Ureter (tissue), 1 donor: ENCODE measurements at regions not wholly inside any gene's neighbourhood (a gene's known extent, or its start where the extent isn't known, plus 50 kb on each side); places are given as distances from the start of the nearest gene placed in this dataset.
A peak's percentile ranks its signal among the peaks of the same experiment; 100 is the strongest.
"Not testable (repeated sequence)": the region's sequence is repeated elsewhere in the genome, so short reads cannot be mapped to it uniquely, and the experiment has no call there.

ENCODE experiments used
- DNase-seq: peaks from one replicate; pipeline ENCODE4 v3.0.0-alpha.2; 2020; ENCODE audit warnings: low spot score
- donor health status: DM: yes; HTN: yes; CAD: no.

DNA sequence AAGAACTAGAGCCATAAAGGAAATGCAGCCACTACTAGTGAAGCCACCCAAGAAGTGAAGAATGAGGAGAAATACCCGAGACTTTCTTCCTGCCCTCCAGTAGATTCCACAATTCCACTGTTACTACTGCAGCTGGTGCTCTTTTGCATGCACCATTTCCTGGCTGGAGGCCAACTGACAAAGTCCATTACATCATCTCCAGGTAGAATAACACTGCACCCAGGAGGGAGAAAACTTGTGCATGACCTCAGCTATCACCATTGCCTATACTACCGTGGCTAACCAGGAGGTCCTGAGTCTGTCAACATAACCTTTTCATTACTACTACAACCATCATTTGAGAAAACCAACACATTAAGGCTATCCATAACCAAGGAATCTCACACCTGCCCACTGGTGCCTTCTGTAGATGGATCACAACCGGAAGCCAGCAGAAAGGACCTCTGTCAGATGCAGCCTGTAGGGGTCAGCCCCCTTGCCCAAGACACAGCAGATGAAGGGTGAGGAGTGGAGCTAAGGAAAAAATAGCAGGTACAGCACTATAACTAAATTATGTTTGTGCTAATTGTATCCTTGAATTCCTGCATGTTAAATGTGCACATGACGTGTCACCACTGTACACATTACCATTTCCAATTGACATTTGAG is 200.8 kb upstream of the C2CD4B start:
- no peak for DNase-seq

DNA sequence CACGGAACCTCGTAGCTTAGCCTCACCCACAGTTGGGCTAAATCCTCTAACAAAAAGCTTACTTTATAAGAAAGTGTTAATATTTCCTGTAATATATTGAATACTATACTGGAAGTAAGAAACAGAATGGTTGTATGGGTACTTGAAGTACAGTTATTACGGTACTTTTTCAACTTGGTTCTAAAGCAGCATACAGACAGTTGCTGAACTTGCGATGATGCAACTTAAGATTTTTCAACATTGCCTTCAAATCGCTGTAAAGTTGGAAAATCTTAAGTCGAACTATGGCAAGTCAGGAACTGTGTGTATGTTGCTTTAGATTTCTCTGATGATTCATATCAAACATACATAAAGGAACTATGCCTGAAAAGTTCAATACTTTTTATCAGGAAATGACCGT is 204.4 kb upstream of the C2CD4B start:
- no peak for DNase-seq

DNA sequence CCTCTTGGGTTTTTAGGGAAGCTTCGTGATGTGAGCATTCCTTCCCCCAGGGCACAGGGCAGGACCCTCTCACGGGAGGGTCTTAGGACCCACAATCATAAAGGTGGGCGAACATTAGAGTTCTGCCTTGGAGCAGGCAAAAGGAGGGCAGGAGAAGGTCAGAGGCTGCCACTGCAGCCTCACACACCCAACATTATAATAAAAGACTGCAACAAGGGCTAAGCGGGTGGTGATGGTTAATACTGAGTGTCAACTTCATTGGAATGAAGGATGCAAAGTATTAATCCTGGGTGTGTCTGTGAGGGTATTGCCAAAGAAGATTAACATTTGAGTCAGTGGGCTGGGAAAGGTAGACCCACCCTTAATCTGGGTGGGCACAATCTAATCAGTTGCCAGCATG is 206.6 kb upstream of the C2CD4B start:
- DNase-seq = not testable (repeated sequence)

- no peak for DNase-seq
Measured at GRCh38 chr15:62377736-62378480, 212.8 kb upstream of the C2CD4B start.

- no peak for DNase-seq
Measured at GRCh38 chr15:62378772-62379498, 213.8 kb upstream of the C2CD4B start.

DNA sequence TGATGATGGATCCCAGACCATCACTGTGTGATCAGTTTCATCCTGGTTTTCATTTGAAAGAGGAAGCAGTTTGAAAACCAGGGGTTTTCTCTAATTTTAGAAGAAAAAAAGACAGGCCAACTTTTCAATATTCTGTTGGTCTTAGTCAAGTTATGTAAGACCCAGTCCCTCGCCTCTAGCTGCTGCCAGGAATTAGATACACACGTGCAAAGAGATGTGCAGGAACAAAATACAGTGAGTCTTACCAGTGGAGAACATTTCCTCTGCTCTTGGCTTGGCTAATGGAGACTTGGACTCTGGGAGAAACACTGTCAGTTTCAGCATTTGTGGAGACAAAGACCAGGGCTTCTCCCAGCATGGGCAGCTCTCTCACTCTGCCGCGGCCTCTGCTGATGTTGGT is 214.9 kb upstream of the C2CD4B start:
- DNase-seq = no peak

DNA sequence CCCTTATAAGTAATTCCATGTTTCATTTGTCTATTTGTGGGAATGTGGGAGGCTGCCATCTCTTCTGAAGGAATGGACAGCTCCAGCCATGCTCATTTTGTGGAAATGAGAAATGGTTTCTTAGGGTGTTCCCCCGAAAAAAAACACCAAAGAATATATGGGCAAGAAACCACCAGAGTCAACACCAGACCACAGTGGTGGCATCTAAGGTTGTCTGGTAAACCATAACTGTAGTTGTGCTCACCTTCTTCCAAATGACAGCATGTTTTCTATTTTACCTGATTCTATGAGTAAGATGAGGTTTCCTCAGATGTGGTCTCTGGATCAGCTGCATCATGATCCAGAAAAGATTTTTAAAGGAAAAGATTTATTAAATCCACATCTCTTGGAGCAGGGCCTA is 217.0 kb upstream of the C2CD4B start:
- DNase-seq = no peak

DNA sequence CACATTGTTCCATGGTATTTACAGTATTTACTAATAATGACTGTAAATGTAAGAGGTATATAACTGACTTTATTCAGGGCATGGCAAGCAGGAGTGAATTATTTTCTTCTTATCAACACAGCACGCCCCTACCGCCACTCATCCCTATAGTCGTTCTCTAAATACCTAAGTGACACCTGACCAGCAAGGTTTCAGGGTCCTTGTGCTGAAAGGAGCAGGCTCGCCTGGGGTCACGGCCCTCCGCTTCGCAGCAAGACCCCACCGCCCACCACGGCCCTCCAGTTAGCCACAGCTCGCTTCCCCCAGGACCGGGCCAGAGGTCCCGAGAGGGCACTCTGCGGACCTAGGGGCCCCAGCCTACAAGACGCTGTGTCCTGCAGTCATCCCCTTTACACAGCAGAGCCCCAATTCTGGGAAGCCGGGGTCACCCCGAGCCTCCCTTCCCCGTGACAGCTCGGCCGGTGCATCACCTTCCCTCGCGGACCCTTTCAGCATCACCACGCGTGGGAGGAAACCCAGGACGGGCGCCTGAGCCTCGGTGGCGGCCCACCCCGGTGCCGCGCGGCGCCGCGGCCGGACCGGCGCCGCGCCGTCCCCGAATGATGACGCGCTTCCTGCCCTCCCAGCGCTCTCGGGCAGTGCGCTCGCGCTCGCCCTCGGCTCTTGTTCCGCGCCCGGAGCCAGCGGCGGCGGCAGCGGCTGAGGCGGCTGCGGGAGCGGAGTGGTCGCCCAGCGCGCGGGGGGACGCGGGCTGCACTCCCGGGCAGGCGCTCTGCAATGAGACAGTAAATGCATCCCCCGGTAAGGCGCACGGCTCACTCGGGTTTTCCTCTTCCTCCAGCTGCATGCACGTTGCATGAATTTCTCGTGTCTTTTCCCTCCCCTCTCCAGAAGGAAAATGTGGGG is 225.1 kb upstream of the C2CD4B start, which contains the start of gene TLN2:
TLN2 (plus strand) TSS at position 666 of the 906 bp plus-strand sequence.
- DNase-seq = peak; percentile 62

GRCh38 chr15:62390791-62391640 is 225.9 kb upstream of the C2CD4B start:
- DNase-seq = peak; percentile 46

DNA sequence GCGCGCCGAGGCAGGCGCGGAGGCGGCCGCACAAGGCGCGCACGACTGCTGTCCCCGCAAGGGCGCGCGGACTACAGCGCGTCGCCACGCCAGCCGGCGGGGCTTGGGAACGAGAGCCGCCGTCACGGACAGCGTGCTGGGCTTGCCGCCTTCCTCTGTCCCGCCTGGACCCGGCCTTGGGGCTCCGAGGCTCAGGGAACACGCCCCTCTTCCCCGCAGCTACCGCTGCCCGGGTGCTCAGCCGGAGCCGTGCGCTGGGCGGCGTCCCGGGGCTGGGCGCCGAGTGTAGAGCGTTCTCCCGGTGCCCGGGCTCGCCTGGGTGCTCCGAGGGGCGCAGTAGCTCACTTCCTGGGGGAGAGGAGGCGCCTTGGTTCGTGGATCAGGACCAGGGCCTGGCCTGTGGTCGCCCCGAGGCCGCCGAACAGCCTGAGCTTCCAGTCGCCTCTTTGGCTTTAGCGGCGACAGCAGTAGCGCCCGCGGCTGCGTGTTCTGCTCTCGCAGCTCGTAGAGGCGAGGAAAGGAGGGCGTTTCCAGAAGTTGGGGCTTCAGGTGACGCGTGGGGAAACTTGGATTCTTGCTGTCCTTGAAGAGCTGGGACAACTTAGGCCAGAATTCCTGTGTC is 226.7 kb upstream of the C2CD4B start:
- peak; percentile 56 for DNase-seq

DNA sequence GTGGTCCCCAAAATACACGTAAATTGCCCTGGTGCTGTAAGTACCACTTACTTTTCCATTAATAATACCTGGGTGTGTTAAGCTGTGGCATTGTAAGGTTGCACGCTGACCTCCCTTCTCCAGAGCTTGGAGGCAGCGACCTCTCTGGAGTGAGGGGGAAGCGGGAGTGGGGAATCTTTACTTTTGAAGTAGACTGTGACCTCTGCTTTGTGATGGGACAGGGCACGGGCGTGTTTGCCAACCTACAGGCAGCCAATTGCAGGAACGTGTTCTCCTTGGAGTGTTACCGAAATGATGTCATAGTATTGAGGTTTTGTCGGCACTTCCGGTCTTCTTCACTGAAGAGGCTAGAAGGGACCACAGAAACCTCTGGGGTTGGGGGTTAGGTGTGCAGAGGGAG is 227.3 kb upstream of the C2CD4B start:
- no peak for DNase-seq

GRCh38 chr15:62393196-62393595 is 228.1 kb upstream of the C2CD4B start:
- no peak for DNase-seq

DNA sequence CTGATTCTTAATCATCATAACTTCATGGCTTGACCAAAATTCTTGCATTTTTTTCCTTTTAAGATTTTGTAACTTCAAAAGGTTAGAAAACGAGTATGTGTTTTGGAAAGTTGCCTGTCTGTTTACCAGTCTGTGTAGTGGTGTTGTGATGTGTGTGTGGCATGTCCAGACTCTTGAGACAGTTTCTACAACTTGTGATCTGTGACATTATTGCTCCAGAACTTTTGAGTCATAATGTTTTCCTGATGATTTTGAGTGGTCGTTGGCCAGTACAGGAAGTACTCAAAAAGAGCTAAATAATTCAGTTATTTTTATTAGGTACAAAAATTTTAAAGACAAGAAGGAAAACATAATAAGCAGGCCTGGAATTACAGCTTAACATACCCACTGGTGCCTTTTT is 229.0 kb upstream of the C2CD4B start:
- no peak for DNase-seq

DNA sequence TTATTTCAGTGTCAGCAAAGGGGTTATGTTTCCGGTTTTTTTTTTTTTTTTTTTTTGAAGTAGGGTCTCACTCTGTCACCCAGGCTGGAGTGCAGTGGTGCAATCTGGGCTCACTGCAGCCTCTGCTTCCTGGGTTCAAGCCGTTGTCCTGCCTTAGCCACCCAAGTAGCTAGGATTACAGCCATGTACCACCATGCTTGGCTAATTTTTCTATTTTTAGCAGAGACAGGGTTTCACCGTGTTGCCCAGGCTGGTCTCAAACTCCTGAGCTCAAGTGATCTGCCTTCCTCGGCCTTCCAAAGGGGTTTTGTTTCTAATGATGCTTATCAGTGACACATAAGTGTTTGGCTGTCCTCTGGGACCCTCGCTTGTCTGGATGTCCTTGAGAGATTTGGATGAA is 235.7 kb upstream of the C2CD4B start:
- DNase-seq = no peak

DNA sequence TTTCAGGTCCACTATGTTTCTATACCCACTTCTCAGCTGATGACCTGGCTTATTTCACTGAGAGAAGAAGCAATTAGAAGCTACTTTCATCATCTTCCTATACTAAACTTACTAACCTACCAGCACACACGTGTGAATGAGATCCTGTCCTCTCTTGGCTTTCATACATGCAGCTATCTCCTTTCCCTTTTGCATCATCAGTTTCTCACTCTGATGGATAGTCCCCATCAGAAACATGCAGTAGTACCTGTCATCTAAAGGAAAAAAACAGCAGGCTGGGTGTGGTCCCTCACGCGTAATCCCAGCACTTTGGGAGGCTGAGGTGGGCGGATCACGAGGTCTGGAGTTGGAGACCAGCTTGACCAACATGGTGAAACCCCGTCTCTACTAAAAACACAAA is 237.6 kb upstream of the C2CD4B start:
- no peak for DNase-seq

GRCh38 chr15:62403164-62403809 is 238.2 kb upstream of the C2CD4B start:
- DNase-seq = no peak

DNA sequence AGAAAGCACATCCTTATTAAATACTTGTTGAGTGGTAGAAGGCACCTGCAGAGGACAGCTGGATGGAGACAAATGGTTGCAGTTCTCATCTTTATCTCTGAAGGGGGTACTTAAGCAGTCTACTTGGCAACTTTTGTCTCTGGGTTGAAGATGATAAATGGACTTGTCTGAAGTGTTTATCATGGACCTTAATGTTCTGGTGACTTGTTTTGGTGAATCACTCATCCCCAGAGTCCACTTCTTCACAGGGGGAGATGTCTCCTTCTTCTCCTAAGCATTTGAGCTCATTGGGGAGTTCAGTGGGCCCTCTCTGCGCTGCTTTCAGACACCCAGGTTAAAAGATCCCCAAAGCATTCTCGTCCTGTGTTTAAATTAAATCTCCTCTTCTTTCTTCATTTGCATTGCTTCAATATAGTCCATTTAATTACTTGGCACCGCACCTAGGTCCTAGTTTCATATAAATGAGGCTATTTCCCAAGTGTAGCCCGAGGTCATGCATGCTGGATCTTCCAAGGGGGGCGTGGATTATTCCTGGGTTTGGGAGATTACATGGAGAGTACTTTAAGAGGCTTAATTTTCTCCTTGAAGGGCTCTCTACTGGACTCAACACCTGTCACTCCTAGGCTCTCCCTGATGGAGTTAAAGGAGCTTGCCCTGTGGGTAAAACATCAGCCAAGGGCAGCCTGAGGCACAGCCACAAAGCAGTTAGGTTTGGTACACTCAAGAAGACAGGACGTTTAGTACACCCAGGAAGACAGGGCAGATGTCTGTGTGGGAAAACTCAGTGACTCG is 239.3 kb upstream of the C2CD4B start:
- DNase-seq = no peak

- DNase-seq = no peak
Measured at GRCh38 chr15:62406305-62406891, 241.3 kb upstream of the C2CD4B start.

DNA sequence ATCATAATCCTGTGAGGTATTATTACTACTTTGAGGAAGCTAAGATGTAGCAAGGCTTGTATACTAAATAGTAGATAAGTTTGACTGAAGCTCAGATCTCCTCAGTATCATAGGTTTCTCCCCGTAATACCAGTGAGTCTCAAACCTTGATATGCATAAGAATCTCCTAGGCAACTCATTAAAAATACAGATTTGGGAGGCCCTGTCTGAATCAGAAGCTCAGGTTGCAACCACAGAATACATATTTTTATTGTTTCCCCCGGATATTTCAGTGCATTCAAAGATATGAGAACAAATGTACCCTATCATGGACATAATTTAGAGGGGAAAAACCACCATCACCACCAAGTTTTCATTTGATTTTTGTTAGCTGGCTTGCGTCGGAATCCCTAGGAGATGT is 242.1 kb upstream of the C2CD4B start:
- DNase-seq = no peak
